ENCODE measurements at regions not wholly inside any gene's neighbourhood (a gene's known extent, or its start where the extent isn't known, plus 50 kb on each side); places are given as distances from the start of the nearest gene placed in this dataset.
"Not testable (repeated sequence)": the region's sequence is repeated elsewhere in the genome, so short reads cannot be mapped to it uniquely, and the experiment has no call there.

- Histone ChIP-seq H3K4me3 (ENCODE audit: low read depth, low read length) (no peak overlapping the region), H3K9ac (ENCODE audit: low read length) (no peak overlapping the region), H3K27ac (ENCODE audit: low read depth, low read length) (no peak overlapping the region), H3K36me3 (ENCODE audit: control insufficient read depth, insufficient read depth, low read length) (no peaks in the 10 kb centered on the region), H3K27me3 (ENCODE audit: control insufficient read depth, insufficient read depth, low read length) (no peaks in the 10 kb centered on the region), H3K9me3 (ENCODE audit: control insufficient read depth, insufficient read depth, low read depth, low read length) (no peaks in the 10 kb centered on the region), H3K4me1 (ENCODE audit: control insufficient read depth, insufficient read depth, low read length) (no peaks in the 10 kb centered on the region)
These were observed 351.4 kb downstream of the CNTN3 start for GRCh38 chr3:74263031-74263430.

GRCh38 chr3:74233091-74233490 is 381.4 kb downstream of the CNTN3 start:
- H3K27ac ChIP-seq (ENCODE audit: low read depth, low read length) = no peak overlapping the region

GRCh38 chr3:74217467-74217866 is 397.0 kb downstream of the CNTN3 start:
- H3K4me3 ChIP-seq (ENCODE audit: low read depth, low read length) = no peak overlapping the region
- no peaks in the 10 kb centered on the region for H3K27me3 ChIP-seq (ENCODE audit: control insufficient read depth, insufficient read depth, low read length)
- no peak overlapping the region for H3K9ac ChIP-seq (ENCODE audit: low read length)
- no peaks in the 10 kb centered on the region for H3K36me3 ChIP-seq (ENCODE audit: control insufficient read depth, insufficient read depth, low read length)
- H3K4me1 ChIP-seq (ENCODE audit: control insufficient read depth, insufficient read depth, low read length) = no peaks in the 10 kb centered on the region
- H3K9me3 ChIP-seq (ENCODE audit: control insufficient read depth, insufficient read depth, low read depth, low read length) = no peaks in the 10 kb centered on the region
- no peak overlapping the region for H3K27ac ChIP-seq (ENCODE audit: low read depth, low read length)

More at GRCh38 chr3:74233091-74233490, 381.4 kb downstream of the CNTN3 start:
- Histone ChIP-seq H3K9ac (ENCODE audit: low read length) (no peak overlapping the region), H3K9me3 (ENCODE audit: control insufficient read depth, insufficient read depth, low read depth, low read length) (no peaks in the 10 kb centered on the region), H3K27me3 (ENCODE audit: control insufficient read depth, insufficient read depth, low read length) (no peaks in the 10 kb centered on the region), H3K4me3 (ENCODE audit: low read depth, low read length) (no peak overlapping the region), H3K36me3 (ENCODE audit: control insufficient read depth, insufficient read depth, low read length) (no peaks in the 10 kb centered on the region), H3K4me1 (ENCODE audit: control insufficient read depth, insufficient read depth, low read length) (no peaks in the 10 kb centered on the region)

GRCh38 chr3:74214286-74214685 is 400.2 kb downstream of the CNTN3 start:
- Histone ChIP-seq H3K9ac (ENCODE audit: low read length) (no peak overlapping the region), H3K27me3 (ENCODE audit: control insufficient read depth, insufficient read depth, low read length) (no peaks in the 10 kb centered on the region), H3K4me1 (ENCODE audit: control insufficient read depth, insufficient read depth, low read length) (no peaks in the 10 kb centered on the region), H3K36me3 (ENCODE audit: control insufficient read depth, insufficient read depth, low read length) (no peaks in the 10 kb centered on the region), H3K4me3 (ENCODE audit: low read depth, low read length) (no peak overlapping the region), H3K27ac (ENCODE audit: low read depth, low read length) (no peak overlapping the region), H3K9me3 (ENCODE audit: control insufficient read depth, insufficient read depth, low read depth, low read length) (no peaks in the 10 kb centered on the region)

- Histone ChIP-seq H3K27ac (ENCODE audit: low read depth, low read length) (no peak overlapping the region), H3K4me3 (ENCODE audit: low read depth, low read length) (no peak overlapping the region), H3K27me3 (ENCODE audit: control insufficient read depth, insufficient read depth, low read length) (no peaks in the 10 kb centered on the region), H3K36me3 (ENCODE audit: control insufficient read depth, insufficient read depth, low read length) (no peaks in the 10 kb centered on the region), H3K9ac (ENCODE audit: low read length) (no peak overlapping the region), H3K4me1 (ENCODE audit: control insufficient read depth, insufficient read depth, low read length) (no peaks in the 10 kb centered on the region), H3K9me3 (ENCODE audit: control insufficient read depth, insufficient read depth, low read depth, low read length) (no peaks in the 10 kb centered on the region)
These were observed 403.7 kb downstream of the CNTN3 start for GRCh38 chr3:74210739-74211138.

- Histone ChIP-seq H3K27ac (ENCODE audit: low read depth, low read length) (no peak overlapping the region), H3K27me3 (ENCODE audit: control insufficient read depth, insufficient read depth, low read length) (no peaks in the 10 kb centered on the region), H3K9ac (ENCODE audit: low read length) (no peak overlapping the region)
These were observed 413.5 kb downstream of the CNTN3 start for GRCh38 chr3:74200952-74201351.

GRCh38 chr3:74178664-74179063 is 435.8 kb downstream of the CNTN3 start:
- H3K27ac ChIP-seq (ENCODE audit: low read depth, low read length); H3K4me3 ChIP-seq (ENCODE audit: low read depth, low read length); H3K9ac ChIP-seq (ENCODE audit: low read length); H3K4me1 ChIP-seq (ENCODE audit: control insufficient read depth, insufficient read depth, low read length); H3K36me3 ChIP-seq (ENCODE audit: control insufficient read depth, insufficient read depth, low read length); H3K9me3 ChIP-seq (ENCODE audit: control insufficient read depth, insufficient read depth, low read depth, low read length); H3K27me3 ChIP-seq (ENCODE audit: control insufficient read depth, insufficient read depth, low read length): not testable (repeated sequence)

More at GRCh38 chr3:74200952-74201351, 413.5 kb downstream of the CNTN3 start:
- Histone ChIP-seq H3K9me3 (ENCODE audit: control insufficient read depth, insufficient read depth, low read depth, low read length) (peaks cover 12% of the 10 kb centered on the region; the same call in 1 of the 2 replicates), H3K36me3 (ENCODE audit: control insufficient read depth, insufficient read depth, low read length) (no peaks in the 10 kb centered on the region), H3K4me3 (ENCODE audit: low read depth, low read length) (no peak overlapping the region), H3K4me1 (ENCODE audit: control insufficient read depth, insufficient read depth, low read length) (no peaks in the 10 kb centered on the region)

- Histone ChIP-seq H3K36me3 (ENCODE audit: control insufficient read depth, insufficient read depth, low read length) (no peaks in the 10 kb centered on the region), H3K9ac (ENCODE audit: low read length) (no peak overlapping the region), H3K4me3 (ENCODE audit: low read depth, low read length) (no peak overlapping the region), H3K27me3 (ENCODE audit: control insufficient read depth, insufficient read depth, low read length) (no peaks in the 10 kb centered on the region), H3K9me3 (ENCODE audit: control insufficient read depth, insufficient read depth, low read depth, low read length) (no peaks in the 10 kb centered on the region), H3K27ac (ENCODE audit: low read depth, low read length) (no peak overlapping the region), H3K4me1 (ENCODE audit: control insufficient read depth, insufficient read depth, low read length) (no peaks in the 10 kb centered on the region)
These were observed 441.4 kb downstream of the CNTN3 start for GRCh38 chr3:74173090-74173489.

GRCh38 chr3:74167926-74168325 is 446.5 kb downstream of the CNTN3 start:
- no peaks in the 10 kb centered on the region for H3K36me3 ChIP-seq (ENCODE audit: control insufficient read depth, insufficient read depth, low read length)
- H3K4me1 ChIP-seq (ENCODE audit: control insufficient read depth, insufficient read depth, low read length) = no peaks in the 10 kb centered on the region
- no peak overlapping the region for H3K4me3 ChIP-seq (ENCODE audit: low read depth, low read length)
- no peak overlapping the region for H3K27ac ChIP-seq (ENCODE audit: low read depth, low read length)
- no peaks in the 10 kb centered on the region for H3K27me3 ChIP-seq (ENCODE audit: control insufficient read depth, insufficient read depth, low read length)
- no peak overlapping the region for H3K9ac ChIP-seq (ENCODE audit: low read length)
- peaks cover 6% of the 10 kb centered on the region for H3K9me3 ChIP-seq (ENCODE audit: control insufficient read depth, insufficient read depth, low read depth, low read length)

GRCh38 chr3:74165211-74165610 is 449.2 kb downstream of the CNTN3 start:
- H3K9me3 ChIP-seq (ENCODE audit: control insufficient read depth, insufficient read depth, low read depth, low read length) = peaks cover 14% of the 10 kb centered on the region

GRCh38 chr3:74149466-74149865 is 465.0 kb downstream of the CNTN3 start:
- Histone ChIP-seq H3K27ac (ENCODE audit: low read depth, low read length) (no peak overlapping the region), H3K4me3 (ENCODE audit: low read depth, low read length) (no peak overlapping the region), H3K36me3 (ENCODE audit: control insufficient read depth, insufficient read depth, low read length) (no peaks in the 10 kb centered on the region), H3K27me3 (ENCODE audit: control insufficient read depth, insufficient read depth, low read length) (no peaks in the 10 kb centered on the region), H3K9me3 (ENCODE audit: control insufficient read depth, insufficient read depth, low read depth, low read length) (no peaks in the 10 kb centered on the region), H3K4me1 (ENCODE audit: control insufficient read depth, insufficient read depth, low read length) (no peaks in the 10 kb centered on the region), H3K9ac (ENCODE audit: low read length) (no peak overlapping the region)

More at GRCh38 chr3:74165211-74165610, 449.2 kb downstream of the CNTN3 start:
- Histone ChIP-seq H3K36me3 (ENCODE audit: control insufficient read depth, insufficient read depth, low read length) (no peaks in the 10 kb centered on the region), H3K9ac (ENCODE audit: low read length) (no peak overlapping the region), H3K4me3 (ENCODE audit: low read depth, low read length) (no peak overlapping the region), H3K4me1 (ENCODE audit: control insufficient read depth, insufficient read depth, low read length) (no peaks in the 10 kb centered on the region), H3K27me3 (ENCODE audit: control insufficient read depth, insufficient read depth, low read length) (no peaks in the 10 kb centered on the region), H3K27ac (ENCODE audit: low read depth, low read length) (no peak overlapping the region)

GRCh38 chr3:74145277-74145676 is 469.2 kb downstream of the CNTN3 start:
- Histone ChIP-seq H3K27me3 (ENCODE audit: control insufficient read depth, insufficient read depth, low read length) (no peaks in the 10 kb centered on the region), H3K27ac (ENCODE audit: low read depth, low read length) (no peak overlapping the region), H3K36me3 (ENCODE audit: control insufficient read depth, insufficient read depth, low read length) (no peaks in the 10 kb centered on the region), H3K4me1 (ENCODE audit: control insufficient read depth, insufficient read depth, low read length) (no peaks in the 10 kb centered on the region), H3K9ac (ENCODE audit: low read length) (no peak overlapping the region), H3K4me3 (ENCODE audit: low read depth, low read length) (no peak overlapping the region), H3K9me3 (ENCODE audit: control insufficient read depth, insufficient read depth, low read depth, low read length) (no peaks in the 10 kb centered on the region)

All from HUES6 (cell line).